Tibial nerve (tissue), 4 donors: ENCODE measurements at regions not wholly inside any gene's neighbourhood (a gene's known extent, or its start where the extent isn't known, plus 50 kb on each side); places are given as distances from the start of the nearest gene placed in this dataset.

ENCODE experiments used
- CTCF ChIP-seq, 5 experiments: fragments of 200-600 bp in 3 of 5; fragments of 450-650 bp in 2 of 5; sonication (generic) in 3 of 5; IDR thresholded peaks; one replicate each; pipeline ENCODE4 v1.5.1; 2016 to 2019; ENCODE audit warnings: antibody characterized with exemption in 5 of 5, mild to moderate bottlenecking in 3 of 5, moderate library complexity in 2 of 5
- EP300 ChIP-seq, 2 donors: sonication (generic); formaldehyde crosslinking; IDR thresholded peaks; one replicate each; pipeline ENCODE4 v1.6.1; 2017; ENCODE audit warnings: antibody characterized with exemption in 2 of 2, mild to moderate bottlenecking in 1 of 2

- TF ChIP-seq CTCF (IDR thresholded peaks at IDR 0.05) = no peak
- no peak for TF ChIP-seq EP300 (IDR thresholded peaks at IDR 0.05)
Measured at GRCh38 chr9:13879011-13879410, 434.9 kb downstream of the NFIB start.
